Urothelium cell line (cell line): ENCODE measurements at regions not wholly inside any gene's neighbourhood (a gene's known extent, or its start where the extent isn't known, plus 50 kb on each side); places are given as distances from the start of the nearest gene placed in this dataset.
"Not testable (repeated sequence)": the region's sequence is repeated elsewhere in the genome, so short reads cannot be mapped to it uniquely, and the experiment has no call there.

Source experiments
- DNase-seq: peaks from one replicate; pipeline ENCODE4 v3.0.0; 2011; ENCODE audit warnings: low spot score, mixed read lengths
- FAIRE-seq: peaks from 2 replicates; lab custom pipeline; 2011; peaks lifted over from hg19 to GRCh38; lab: Jason Lieb, UNC

DNA sequence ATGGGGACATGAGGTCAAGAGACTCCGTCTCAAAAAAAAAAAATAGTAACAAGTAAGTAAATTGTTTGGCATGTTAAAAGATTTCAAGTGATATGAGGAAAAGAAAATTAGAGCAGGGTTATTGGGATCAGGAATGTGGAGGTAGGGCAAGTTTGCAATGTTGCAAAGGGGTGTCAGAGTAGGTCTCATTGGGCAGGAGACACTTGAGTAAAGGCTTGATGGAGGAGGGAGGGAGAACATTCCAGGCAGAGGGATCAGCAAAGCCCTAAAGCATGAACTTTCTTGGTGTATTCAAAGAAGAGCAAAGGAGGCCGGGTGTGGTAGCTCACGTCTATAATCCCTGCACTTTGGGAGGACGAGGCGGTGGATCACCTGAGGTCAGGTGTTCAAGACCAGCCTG is 87.1 kb upstream of the HAND1 start:
- FAIRE-seq (no peak), DNase-seq (no peak)

DNA sequence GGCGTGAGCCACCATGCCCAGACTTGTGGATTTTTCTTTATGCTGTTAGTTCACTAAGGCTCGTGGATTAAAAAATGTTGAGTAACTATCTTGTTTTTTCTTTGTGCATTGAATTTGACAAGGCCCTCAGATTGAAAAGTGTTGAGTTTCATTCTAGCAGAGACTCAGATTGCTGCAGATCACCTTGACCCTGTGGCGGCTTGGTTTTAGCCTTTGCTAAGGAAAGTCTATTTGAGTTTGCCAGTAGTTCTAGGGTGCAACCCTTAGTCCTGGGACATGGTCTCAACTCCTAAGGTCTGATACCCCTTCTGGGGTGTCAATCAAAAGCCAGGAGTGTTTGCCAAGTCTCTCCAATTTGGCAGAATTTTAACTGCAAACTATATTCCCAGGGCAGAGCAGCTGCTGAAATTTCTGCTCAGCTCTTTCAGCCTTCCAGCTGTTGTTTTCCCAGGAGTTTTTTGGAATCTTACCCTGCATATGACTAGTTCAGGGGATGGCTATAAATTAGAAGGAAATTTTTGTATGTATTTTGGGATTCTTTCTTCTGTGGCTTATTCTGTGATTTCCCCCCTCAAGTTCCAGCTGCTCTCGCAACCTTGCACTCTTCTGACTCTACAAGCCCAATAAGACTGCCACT is 84.3 kb upstream of the HAND1 start:
- DNase-seq (no peak), FAIRE-seq (no peak)

DNA sequence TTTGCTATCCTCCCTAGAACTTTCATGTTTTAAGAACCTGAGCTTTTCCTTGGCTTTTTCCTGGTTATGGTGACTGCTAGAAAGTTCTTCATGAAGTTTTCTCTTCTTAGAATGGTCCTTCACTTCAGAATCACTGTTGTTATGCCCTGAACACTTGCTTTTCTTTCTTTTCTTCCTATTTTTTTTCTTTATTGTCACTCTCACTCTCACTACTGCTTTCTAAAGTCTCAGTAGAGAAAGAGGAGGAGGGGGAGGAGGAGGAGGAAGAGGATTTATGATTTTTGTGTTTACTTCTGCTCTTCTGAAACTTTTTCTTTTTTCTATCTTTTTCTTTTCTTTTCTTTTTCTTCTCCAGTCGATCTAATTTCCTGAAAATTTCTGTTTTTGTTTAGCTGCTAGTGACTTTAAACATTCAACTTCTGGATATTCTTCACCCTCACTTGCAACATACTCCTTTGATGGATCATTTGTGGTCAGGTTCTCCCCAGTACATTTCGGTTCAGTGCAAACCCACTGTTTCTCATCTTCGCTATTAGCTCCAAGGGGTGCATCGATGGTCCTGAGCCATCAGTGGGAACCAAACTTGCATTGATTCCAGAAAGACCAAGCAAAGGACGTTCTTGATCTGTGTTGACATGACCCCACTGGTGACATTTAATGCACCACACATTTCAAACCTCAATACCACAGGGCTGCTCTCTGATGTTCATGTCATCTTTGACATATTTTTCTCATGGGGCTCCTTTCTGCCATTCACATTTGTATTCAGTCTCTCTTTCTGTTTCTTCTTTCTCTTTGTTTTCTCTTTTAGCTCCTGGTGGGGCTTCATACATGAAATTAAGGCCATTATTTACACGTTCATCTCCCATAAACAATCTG is 81.6 kb upstream of the HAND1 start:
- DNase-seq (no peak), FAIRE-seq (no peak)

DNA sequence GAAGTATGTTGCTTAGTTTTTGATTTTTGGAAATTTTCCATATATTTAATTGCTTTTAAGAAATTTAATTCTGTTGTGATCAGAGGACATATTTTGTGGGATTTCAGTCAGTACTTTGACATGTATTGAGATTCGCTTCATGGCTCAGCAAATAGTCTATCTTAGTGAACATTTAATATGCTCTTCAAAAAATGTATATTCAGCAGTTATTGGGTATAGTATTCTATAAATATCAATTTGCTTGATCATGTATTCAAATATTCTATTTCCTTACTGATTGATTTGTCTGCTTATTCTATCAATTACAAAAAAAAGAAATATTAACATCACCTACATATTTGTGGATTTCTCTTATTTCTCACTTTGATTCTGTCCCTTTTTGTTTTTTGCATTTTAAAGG is 79.5 kb upstream of the HAND1 start:
- no peak for DNase-seq
- no peak for FAIRE-seq

DNA sequence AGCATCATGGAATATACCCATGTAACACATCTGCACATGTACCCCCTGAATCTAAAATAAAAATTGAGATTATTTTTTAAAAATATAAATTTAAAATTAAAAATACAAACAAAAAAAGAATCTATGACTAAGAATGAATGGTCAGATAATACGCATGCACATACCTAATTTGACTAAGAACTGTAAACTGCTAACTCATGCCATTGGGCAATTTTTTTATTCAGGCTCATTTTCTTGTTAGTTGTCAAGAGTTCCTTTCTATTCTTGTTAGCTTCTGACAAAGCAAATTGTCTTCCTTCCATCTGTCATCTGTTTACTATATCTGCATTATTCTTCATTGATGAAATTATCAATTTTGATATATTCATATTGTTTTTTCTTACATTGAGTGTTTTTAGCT is 69.5 kb upstream of the HAND1 start:
- FAIRE-seq, result no peak

DNA sequence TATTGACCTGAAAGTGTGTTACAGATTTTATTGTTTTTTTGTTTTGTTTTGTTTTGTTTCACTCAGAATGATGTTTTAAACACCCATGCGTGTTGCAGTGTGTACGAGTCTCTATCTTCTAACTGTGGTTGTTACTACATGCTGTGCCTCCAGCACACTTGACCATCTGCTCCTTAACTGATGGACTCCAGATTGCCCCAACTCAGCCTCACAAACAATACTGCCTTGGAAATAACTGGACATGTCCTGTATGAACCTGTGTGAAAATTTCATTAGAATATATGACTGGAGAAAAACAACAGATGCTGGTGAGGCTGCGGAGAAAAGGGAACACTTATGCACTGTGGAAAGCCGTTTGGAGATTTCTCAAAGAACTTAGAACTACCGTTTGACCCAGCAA is 68.7 kb upstream of the HAND1 start:
- DNase-seq (no peak), FAIRE-seq (no peak)

More for the DNA sequence above, 69.5 kb upstream of the HAND1 start:
- DNase-seq, result no peak

DNA sequence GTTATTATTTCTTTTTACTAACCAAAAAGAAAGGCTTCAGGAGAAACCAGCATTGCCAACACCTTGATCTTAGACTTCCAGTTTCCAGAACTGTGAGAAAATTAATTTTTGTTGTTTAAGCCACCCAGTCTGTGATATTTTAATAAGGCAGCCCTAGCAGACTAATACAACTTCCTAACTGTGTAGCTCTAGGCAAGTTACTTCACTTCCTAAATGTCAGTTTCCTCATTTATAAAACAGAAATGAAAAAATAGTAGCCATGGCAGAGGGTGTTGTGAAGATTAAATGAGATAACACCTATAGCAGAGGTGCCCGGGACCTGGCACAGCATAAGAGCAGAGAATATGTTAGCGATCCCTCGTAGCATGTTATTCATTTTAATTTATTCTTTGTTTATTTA is 66.6 kb upstream of the HAND1 start:
- DNase-seq (no peak), FAIRE-seq (no peak)

DNA sequence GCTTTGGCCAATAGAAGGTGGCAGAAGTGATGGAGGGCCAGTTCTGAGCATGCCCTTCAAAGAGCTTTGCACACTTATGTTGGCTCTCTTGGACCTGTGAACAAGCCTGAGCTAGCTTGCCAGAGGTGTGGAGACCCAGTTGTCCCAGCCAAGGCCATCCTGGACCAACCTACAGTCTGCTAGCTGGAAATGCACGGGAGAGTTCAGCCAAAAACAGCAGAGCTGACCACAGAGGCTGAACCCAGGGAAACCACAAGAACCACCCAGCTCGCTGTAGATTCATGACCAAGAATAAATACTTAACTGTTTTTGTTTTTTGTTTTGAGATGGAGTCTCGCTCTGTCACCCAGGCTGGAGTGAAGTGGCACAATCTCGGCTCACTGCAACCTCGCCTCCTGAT is 65.4 kb upstream of the HAND1 start:
- no peak for DNase-seq
- no peak for FAIRE-seq

DNA sequence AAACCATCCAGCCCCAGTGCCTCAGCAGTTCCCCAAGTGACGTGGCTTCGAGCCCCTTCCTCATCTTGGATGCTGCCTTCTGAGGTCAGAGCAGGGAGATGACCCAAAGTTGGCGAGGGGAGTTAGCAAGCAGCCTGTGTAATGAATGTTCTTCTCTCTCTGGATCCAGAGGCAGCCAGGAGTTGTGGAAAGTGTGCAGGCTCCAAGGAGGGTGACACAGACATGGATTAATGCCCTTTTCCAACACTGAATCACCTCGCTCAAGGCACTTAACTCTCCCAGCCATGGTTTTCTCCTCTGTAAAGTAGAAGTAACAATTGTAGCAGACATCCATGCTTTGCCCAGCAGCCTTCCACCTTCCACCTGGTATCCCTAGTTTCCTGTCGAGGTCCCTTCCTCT is 64.6 kb upstream of the HAND1 start:
- FAIRE-seq (no peak), DNase-seq (no peak)

DNA sequence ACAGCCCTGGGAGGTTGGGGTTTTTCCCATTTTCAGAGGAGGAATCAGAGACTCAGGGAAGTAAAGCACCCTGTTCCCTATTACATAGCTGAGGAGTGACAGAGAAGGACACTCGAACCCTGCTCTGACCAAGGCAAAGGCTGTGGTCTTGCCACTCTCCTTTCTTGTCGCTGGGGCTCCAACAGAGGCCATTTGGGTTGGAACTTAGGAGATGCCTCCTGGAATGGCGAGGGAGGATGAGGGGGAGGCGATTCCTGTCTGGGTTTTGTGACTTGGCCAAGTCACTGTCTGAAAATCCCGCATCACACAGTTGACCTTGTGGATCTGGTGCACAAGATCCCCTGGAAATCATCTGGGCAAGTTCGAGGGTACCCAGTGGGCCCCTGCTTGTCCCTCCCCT is 64.0 kb upstream of the HAND1 start:
- FAIRE-seq (no peak), DNase-seq (no peak)

DNA sequence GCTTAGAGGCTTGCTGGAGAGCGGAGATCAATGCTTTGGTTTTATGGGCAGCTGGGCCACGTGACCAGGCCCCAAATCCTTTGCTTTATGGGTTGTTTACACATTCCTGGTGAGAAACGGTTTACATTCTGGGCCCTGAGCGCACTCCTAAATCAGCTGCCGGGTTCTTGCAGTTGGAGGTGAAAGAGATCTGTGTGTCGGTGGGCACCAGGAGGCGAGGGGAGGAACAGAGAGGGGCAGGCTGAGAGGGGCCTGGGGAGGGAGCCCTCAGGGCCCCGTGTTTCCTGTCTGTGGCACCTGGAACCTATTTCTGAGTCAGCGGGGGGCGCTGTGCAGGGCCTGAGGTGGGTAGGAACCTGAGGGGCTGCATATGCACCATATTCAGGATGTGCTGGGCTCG is 63.5 kb upstream of the HAND1 start:
- DNase-seq, result no peak

DNA sequence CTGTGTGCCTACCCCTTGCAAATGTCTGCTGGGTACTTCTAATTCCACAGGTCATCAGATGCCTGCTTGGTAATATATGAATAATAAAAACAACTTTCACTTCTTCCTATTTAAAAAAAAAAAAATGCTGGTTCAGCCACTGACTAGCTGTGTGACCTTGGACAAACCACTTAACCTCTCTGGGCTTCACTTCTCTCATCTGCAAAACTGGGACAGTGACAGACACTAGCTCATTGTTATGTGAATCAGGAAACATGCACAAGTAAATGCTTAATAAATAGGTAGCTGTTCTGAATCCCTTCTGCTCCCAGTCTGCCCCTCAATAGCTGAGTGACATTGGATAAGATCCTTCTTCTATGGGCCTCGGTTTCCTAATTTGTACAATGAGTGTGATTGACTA is 62.6 kb upstream of the HAND1 start:
- DNase-seq (no peak), FAIRE-seq (no peak)

More for the DNA sequence above, 63.5 kb upstream of the HAND1 start:
- no peak for FAIRE-seq

DNA sequence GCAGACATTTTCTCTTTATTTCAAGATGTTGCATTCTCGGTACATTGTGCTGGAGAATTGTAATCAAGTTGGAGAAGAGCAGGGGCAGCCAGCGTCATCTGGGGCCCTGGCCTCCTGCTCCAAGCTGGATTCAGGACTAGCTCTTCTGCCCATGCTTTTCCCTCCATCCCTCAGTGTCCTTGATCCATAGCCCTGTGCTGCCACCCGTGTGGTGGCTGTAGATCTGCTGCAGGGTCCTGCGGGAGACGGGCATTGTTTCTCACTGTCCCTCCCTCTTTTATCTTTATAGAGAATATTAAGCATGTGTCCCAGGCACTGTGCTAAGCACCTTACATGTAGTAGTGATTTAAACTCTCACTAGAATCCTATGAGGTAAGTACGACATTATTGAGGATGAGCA is 60.5 kb upstream of the HAND1 start:
- FAIRE-seq, result no peak
- DNase-seq, result no peak

DNA sequence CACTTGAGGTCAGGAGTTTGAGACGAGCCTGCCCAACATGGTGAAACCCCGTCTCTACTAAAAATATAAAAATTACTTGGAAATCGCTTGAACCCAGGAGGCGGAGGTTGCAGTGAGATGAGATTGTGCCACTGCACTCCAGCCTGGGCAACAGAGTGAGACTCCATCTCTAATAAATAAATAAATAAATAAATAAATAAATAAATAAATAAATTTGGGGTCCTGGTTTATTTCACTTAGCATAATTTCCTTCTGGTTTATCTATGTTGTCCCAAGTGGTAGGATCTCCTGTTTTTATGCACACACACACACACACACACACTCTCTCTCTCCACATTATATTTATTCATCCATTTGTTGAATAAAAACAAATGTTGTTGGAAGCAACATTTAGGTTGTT is 58.4 kb upstream of the HAND1 start:
- not testable (repeated sequence) for FAIRE-seq, DNase-seq

DNA sequence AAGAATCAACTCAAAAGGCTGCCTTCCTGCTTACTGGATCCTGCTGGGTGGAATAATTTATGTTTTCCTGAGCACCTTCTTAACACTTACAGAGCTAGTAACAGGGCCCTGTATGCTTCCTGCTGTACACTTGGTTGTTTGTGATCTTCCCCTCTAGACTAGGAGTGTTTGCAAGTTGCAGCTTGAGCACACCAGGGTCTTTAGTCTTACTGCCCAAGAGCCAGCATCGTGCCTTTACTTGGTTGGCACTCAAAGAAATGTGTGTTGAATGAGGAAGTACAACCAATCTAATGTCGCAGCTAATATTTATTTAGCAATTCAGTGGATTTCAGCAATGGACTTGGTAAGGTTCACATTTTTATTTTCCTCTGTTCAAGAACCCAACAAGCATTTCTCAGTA is 57.5 kb upstream of the HAND1 start:
- DNase-seq (no peak), FAIRE-seq (no peak)

DNA sequence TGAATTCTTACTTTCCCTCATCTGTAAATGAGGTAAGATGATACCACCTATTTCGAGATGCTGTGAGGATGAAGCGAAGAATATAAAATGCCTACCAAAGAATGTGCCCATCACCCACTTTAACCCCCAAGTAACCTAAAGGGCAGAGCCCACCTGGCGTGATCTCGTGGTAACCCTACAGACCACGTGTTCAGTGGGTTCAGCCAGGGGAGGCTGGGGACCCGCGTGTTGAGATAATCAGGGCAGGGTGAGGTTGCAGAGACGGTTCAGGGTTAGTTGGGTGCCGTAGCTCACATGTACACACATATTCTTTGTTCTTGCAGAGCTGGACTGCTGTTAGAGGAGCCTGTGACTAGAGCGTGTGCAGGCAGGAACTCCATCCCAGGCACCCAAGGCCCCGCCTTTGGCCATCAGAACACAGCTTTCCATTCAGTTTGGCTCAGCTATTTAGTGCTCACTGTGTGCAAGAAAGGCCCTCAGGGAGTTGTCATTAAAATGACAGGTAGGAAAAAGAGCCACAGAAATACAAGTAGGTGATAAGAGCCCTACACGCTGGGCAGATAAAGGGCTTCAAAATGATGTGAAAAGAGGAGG is 56.5 kb upstream of the HAND1 start:
- DNase-seq, result no peak
- FAIRE-seq, result no peak

DNA sequence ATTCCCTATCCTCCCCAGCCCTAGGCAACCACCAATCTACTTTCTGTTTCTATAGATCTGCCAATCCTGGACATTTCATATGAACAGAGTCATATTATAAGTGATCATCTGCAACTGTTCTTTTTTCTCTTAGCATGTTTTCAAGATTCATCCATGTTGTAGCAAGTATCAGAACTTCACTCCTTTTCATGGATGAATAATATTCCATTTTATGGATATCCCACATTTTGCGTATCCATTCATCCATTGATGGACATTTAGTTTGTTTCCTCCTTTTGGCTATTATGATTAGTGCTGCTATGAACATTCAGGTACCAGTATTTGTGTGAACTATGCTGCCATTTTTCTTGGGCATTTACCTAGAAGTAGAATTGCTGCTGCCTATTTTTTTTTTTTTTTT is 51.3 kb upstream of the HAND1 start:
- FAIRE-seq, result no peak

DNA sequence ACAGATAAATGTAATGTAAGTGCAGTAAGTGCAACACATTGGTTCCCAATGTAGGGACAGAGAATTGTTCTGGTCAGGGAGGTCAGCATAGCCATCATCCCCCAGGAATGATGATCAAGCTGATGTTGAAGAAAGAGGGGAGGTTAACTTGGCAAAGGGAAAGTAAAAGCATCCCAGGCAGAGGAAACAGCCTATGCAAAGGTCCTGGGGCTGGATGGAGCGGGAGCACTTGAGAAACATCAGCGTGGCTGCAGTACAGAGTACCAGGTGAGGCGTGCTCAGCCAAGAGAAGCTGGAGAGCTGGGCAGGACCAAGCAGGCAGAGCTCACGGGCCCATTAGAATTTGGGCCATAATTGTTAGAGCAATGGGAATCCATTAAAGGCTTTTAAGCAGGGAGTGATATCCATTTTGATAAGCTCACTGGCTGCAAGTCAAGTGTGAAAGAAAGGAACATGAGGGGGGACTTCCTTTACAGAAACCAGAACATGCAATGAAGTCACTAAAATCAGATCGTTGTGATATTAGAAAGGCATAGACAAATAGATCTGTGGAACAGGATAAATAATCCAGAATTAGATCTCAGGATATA is 50.1 kb upstream of the HAND1 start:
- DNase-seq, result no peak
- FAIRE-seq, result no peak

More for the DNA sequence above, 51.3 kb upstream of the HAND1 start:
- DNase-seq, result no peak
